AG08395 (cell line): ENCODE measurements at regions not wholly inside any gene's neighbourhood (a gene's known extent, or its start where the extent isn't known, plus 50 kb on each side); places are given as distances from the start of the nearest gene placed in this dataset.
"Not testable (repeated sequence)": the region's sequence is repeated elsewhere in the genome, so short reads cannot be mapped to it uniquely, and the experiment has no call there.

Experiments
- DNase-seq: peaks from one replicate; pipeline ENCODE4 v3.0.0; 2012; ENCODE audit warnings: mixed read lengths, low spot score

DNA sequence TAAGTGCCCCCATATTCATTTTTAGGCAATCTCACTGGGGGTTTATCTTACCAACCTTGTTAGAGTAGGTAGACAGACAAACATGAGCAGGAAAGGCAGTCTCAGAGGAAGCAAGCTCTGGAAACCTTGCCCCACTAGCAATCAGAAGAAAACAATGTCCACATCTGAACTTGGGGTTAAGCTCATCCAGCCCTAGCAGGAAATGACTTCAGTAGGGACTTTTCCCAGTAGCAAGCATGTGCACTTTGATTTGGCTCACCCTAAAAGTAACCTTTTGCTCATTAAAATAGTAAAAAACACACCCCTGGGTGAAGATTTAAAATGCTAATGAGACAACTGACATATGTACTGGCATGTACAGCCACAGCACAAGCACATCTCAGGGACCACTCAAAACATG is 175.5 kb downstream of the AKAIN1 start:
- DNase-seq, result no peak

DNA sequence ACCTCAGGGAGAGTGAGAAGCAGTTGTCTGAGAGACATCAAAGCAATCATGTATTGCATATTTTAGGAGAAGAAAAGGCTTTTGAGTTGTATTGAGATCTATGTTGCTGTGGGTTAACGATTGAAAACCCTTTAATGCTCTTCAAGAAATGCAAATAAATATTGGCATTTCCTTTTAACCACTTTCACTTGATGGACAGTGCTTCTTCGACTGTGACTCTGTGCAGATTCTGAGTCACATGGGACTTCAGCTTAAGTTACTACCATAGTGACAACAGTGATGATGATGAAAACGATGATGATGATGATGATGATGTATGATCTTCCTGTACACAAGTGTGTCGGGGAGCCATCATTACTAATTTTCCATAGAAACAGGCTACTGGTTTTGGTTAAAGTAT is 181.8 kb downstream of the AKAIN1 start:
- no peak for DNase-seq

DNA sequence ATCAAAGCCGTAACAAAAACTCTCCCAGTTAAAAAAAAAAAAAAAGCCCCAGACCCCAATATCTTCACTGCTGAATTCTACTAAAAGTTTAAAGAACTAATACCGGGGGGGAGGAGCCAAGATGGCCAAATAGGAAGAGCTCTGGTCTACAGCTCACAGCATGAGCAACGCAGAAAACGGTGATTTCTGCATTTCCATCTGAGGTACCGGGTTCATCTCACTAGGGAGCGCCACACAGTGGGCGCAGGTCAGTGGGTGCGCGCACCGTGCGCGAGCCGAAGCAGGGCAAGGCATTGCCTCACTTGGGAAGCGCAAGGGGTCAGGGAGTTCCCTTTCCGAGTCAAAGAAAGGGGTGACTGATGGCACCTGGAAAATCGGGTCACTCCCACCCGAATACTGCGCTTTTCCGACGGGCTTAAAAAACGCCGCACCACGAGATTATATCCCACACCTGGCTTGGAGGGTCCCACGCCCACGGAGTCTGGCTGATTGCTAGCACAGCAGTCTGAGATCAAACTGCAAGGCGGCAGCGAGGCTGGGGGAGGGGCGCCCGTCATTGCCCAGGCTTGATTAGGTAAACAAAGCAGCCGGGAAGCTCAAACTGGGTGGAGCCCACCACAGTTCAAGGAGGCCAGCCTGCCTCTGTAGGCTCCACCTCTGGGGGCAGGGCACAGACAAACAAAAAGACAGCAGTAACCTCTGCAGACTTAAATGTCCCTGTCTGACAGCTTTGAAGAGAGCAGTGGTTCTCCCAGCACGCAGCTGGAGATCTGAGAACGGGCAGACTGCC is 192.8 kb downstream of the AKAIN1 start:
- DNase-seq, result not testable (repeated sequence)

DNA sequence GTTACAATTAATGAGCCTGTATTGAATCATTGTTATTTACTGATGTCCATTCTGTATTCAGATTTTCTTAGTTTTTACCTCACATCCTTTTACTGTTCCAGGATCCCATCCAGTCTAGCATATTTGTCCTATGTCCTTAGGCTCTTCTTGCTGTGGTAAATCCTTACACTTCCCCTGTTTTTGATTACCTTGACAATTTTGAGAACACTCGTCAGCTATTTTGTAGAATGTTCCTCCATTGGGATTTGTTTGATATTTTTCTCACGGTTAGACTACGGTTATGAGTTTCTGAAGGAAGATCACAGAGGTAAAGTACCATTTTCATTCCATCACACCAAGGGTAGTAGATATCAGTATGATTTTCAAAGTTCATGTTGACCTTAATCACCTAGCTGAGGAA is 202.3 kb downstream of the AKAIN1 start:
- DNase-seq, result no peak

DNA sequence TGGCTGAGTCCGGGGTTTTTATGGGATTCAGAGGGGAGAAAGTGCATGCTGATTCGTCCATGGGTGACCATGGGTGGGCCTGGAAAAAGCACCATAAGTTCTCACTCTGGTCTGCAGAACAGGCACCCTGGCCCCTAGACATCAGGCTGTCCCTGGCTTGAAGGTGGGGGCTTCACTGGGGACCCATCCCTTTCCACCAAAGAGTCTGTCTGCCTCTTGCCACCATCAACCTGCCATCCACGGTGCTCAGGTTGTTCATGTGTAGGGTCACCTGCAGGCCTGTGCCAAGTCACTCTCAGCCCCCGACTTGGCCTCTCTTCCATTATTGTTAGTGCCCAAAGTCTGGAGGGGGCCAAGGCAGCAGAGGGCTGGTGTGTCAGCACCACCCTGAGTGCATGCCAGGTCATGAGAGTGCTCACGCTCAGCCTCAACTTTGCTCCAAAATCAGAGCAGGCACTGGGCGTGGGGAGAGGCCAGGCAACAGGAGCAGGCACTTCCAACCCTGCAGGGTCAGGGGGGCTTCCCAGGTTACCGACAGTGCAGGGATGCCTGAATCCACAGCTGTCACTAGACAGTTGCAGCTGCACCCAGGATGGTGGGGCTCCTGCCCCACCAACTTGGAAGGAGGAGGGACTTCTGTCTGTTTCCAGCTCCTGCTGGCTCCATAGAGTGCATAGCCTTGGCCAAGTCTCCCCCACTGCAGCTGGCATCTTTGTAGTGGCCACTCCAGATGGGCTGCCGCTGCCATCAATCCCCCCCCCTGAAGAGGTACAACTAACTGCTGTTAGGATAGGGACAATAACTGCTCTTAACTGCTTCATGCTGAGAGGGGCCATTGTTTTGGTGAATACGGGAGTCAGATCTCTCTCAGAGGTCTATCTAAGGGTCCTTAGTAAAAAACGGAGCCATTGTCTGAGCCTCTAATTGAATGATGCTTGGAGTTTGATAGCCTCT is 209.3 kb downstream of the AKAIN1 start:
- DNase-seq, result no peak

DNA sequence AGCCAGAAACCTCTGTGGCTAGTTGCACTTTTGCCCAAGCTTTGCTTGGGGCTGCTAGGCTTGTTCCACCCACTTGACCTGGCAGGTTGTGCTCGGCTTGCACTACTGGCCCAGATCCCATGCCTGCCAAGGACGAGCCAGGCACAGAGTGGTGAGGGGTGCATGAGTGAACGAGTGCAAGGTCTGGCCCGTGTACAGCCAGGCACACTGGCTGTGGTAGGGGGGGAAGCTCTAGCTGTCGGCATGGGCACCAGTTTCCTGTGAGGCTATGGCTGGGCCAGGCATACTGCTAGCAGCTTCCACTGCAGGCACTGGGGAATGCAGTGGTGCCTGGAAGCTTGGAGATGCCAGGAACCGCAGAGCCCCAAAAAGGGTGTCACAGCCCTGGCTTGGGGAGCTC is 210.4 kb downstream of the AKAIN1 start:
- DNase-seq, result no peak

DNA sequence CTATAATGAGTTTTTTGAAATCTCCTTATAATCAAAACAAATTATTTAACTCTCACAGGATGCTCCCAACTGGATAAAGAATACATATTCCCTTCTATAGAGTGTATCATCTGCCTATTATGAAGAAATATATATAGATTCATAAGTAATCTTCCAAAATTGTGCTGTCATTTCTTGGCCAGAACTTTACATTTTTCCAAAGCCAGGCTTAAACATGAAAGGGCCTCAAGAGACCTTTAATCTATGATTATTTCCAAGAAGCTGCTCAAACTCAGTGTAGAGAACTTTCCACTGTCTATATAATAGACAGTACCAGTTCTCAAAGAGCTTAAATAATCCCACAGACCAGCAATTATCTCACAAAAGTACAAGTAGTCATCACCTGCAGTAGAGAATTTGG is 211.0 kb downstream of the AKAIN1 start:
- no peak for DNase-seq

DNA sequence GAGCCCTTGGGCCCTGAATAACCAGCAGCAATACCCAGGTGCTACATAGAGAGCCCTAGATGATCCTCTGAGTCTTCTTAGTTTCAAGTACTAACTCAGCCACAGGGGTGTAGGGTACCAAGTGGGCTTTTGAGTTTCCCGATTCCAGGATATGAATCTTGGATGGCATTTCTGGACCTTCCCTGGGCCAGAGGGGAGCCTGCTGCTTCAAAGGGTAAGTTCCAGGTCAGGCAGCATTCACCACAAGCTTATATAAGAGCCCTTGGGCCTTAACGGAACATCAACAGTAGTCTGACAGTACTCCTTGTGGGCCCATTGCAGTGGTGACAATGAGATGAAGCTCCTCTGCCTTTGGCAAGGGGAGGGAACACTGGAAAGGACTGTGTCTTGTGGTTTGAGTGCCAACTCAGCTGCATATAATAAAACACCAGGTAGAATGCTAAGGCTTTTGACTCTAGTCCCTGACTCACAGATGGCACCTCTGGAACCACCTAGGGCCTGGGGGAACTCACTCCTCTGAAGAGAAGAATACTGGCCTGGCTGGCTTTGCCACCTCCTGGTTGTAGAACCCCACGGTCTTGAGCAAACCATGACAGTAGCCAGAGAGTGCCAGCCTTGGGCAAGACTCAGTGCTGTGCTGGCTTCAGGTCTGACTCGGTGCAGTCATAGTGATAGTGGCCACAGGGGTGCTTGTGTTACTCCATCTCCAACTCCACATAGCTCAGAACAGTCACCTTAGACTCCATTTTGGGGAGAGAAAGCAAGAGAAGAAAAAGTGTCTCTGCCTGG is 235.7 kb downstream of the AKAIN1 start:
- no peak for DNase-seq

DNA sequence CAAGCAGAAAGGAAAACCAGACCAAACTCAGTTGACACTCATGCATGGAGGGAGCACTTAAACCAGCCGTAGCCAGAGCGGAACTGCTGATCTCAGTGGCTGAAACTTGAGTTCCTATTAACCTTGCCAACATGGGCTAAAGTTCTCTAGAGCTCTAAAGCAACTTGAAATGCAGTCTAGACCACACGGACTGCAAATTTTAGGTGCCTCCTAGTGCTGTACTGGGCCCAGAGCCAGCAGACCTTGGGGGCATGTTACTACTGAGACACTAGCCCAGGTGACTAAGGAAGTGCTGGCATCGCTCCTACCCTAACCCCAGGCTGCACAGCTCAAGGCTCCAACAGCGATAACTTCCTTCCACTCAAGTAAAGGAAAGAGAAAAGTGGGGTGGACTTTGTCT is 236.5 kb downstream of the AKAIN1 start:
- DNase-seq, result no peak

DNA sequence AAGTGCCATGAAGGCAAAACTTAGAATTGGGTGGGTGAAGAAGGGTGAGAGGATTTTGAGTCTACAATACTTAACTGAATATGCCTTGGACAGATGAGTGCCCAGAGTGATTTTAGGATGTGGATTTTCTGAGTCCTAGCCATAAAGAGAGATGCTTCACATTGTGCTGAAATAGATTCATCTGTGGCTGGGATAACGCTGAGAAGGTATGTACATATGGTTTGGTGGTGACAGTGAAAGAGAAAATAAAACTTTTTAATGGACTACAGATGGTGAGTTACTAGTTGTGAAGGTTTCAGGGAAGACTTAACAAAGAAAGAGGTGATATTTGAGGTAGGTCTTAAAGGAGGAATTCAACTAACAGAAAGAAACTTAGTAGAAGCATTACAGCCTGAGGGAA is 265.8 kb downstream of the AKAIN1 start:
- no peak for DNase-seq

DNA sequence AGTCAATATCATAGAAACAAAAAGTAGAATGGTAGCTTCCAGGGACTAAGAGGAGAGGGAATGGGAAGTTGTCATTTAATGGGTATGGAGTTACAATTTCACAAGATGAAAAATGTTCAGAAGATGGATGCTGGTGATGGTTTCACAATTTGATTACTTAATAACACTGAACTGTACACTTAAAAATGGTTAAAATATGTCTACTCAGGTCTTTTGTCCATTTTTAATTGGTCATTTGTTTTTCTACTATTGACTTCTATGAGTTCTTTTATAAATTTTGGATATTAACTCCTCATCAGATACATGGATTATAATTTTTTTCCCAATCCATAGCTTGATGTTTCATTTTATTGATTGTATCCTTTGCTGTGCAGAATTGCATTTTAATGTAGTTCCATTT is 275.5 kb downstream of the AKAIN1 start:
- no peak for DNase-seq

DNA sequence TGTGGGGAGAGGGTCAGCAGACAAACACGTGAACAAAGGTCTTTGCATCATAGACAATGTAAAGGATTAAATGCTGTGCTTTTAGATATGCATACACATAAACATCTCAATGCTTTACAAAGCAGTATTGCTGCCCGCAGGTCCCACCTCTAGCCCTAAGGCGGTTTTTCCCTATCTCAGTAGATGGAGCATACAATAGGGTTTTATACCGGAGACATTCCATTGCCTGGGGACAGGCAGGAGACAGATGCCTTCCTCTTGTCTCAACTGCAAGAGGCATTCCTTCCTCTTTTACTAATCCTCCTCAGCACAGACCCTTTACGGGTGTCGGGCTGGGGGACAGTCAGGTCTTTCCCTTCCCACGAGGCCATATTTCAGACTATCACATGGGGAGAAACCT is 279.5 kb downstream of the AKAIN1 start:
- not testable (repeated sequence) for DNase-seq

DNA sequence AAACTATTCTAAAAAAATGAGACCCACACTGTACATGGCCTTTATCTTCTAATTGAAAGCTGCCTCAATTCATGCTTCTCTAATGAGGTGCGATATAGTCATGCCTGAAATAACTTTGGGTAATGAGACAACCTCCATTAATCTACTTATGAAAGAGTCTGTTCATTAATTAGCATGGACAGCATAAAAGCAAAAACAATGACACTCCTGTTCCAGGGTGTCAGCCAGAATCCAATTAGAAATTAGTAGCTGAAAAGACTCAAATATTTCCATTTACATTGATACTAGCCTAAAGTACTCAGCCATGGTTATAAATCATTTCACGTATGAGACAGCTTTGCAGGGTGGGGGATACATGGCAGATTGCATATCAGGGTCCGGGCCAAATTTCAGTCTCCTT is 288.7 kb downstream of the AKAIN1 start:
- DNase-seq, result no peak

DNA sequence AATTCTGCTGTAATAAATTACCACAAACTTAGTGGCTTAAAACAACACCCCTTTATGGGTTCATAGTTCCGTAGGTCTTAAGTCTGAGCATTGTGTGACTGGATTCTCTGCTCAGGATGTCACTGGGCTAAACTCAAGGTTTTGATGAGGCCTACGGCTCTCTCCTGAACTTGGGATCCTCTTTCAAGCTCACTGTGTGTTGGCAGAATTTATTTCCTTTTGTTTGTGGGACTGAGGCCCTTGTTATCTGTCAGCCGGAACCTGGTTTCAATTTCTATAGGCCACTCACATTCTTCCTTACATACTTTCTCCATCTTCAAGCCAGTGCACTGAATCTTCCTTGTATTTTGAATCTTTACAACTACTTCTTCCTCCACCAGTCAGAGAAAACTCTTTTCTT is 290.2 kb downstream of the AKAIN1 start:
- no peak for DNase-seq

DNA sequence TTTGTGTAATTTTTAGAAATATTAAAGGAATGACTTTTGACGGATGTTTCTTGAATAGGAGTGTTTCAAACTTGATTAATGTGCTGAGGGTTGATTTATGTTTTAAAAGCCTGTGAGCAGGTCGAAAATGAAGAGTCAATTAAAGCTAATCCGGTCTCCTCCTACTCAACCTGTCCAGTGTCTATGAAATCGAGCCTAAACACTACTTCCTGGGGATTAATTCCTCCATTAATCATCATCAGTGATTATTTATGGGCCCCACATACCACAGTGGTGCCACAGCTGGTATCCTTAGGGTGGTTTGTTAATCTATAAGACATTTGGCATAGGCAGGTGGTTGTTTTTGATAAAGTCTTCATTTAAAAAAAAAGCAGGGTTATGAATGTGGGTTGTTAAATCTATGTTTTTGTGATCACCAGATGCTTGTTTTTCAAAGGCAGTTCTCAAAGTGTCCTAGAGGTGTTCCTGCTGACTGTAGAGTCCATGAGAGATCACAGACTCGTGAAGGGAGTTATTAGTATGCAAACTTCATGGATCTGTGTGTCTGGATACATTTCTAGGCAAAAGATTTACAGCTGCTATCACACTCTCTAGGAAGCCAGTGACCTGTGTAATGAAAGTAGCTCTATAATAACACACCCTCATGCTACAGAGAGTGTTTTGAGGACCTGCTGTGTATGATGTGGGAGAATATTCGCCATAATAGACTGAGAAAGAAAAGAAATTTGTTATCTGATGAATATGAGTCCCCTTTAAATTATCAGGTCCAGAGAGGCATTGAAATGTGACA is 308.6 kb downstream of the AKAIN1 start:
- no peak for DNase-seq

DNA sequence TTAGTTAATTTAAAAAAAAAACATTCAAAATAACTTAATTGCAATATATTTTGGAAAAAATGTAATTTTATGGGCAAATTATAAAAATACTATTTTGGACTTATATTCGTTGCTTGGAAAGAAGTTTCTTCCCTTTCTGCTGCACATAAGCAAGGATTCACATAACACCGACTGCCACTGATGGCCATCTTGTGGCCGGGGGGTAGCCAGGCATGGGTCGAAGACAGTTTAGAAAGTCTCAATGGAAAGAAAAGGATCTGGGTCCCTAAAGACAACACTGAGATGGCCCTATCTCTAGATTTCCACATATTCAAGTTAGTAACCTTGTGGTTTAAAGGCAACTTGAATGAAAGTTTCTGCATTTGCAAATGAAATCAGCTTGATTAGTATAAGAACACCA is 318.6 kb downstream of the AKAIN1 start:
- DNase-seq, result no peak

DNA sequence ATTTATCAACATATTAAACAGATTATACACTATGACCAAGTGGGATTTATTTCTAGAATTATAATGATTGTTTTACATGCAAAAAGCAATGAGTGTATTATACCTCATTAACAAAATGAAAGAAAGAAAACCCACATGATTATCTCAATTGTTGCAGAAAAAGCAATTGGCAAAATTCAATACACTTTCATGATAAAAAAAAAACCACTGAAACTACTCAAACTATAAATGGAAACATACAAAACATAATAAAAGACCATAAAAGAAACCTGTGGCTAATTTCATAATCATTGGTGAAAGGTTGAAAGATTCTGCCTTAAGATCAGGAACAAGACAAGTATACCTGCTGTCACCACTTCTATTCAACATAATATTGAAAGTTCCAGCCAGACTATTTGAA is 325.9 kb downstream of the AKAIN1 start:
- DNase-seq, result no peak

DNA sequence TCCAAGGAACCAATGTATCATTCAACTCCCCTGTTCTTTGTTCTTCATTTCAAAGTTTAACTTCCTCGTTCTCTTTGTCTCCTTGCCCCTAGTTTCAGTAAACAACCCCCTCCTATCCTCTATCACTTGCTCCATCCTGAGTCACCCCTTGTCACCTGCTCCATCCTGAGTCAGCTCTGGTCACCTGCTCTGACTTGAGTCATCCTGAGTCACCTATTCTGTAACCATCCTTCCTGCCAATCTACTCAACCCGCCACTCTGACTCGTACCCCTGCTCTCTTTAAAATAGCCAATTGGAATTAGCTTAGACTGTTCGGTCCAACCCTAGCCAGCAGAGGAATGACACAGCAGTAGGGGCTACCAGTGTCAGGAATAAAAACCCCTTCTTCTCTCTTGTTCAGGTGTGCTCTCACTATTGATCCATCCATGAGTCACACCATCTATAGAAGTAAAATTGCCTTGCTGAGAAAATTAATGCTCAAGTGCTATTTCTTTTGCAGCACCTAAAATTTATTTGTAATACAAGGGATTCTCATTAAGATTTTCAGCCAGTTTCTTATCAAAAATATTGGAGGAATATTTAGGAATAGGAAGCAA is 326.8 kb downstream of the AKAIN1 start:
- no peak for DNase-seq

DNA sequence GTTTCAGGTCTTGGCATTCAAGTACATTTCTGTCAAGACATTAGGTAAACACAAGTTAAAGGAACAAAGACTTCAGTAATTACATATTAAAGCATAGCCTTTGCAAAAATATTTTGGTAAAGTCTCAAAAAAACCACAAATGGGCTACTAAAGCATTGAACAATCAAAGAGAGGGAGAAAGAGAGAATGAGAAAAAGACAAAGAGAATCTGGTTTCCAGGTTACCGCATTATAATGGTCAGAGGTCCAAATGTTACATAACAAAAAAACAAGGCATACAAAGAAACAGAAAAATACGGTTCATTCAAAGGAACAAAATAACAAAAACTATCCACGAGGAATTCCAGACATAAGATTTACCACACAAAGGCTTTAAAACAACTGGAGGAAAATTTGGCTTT is 327.9 kb downstream of the AKAIN1 start:
- DNase-seq, result no peak

DNA sequence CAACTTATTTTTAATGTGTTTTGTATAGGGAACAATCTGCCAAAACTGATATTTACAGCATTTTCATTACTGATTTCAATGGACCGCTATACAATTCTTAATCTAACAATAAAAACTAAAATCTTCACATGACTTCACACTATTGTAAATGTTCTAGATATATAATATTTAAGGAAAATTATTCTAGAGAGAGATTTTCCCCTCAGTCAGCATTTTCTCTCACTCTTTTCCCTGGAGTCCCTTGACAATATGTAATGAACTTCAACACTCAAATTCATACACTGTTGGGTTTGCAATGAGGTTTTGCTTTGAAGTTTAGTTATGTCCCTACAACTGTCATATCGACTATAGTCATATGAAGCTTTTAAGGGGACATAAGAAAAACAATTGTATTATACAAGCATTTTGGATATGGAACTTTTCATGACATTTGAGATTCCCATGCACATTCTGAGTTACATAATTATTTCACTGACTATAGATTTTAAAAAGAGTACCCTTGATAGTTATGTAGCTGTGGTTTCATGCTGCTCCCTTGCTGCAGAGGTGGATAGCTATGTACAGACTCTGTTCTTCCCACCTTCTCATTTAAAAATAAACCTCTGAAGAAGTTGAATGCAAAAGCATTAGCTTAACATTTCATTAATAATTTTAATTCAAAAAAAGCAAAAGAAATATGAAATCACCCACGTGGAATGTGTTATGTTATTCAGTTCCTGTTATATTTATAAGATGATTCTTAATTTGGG is 338.5 kb downstream of the AKAIN1 start:
- no peak for DNase-seq

DNA sequence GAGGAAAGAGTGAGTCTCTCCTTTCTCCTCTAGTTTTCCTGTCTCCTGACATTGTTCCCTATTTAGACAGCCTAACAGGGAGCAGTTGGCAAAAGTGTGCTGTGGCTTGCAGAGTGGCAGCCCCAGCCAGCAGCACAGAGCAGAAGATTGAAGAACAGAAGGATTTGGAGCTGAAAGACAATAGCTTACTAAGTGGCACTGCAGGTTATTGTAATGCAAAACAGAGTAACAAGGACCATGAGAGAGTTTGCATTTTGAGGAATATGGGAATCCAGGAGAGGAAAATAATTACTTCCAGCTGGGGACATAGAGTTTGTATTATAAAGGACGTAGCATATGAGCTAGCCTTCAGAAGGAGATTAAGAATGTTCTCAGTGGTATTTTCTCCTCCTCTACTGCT is 342.4 kb downstream of the AKAIN1 start:
- DNase-seq, result no peak
